Inflammatory macrophage (primary cell): ENCODE measurements at regions not wholly inside any gene's neighbourhood (a gene's known extent, or its start where the extent isn't known, plus 50 kb on each side); places are given as distances from the start of the nearest gene placed in this dataset.

Experiments used
- DNase-seq, 2 donors: peaks; one replicate each; pipeline ENCODE4 v3.0.0-alpha.2; 2020 to 2022

- no peak for DNase-seq
These were observed 57.9 kb upstream of the UBE2E1 start for GRCh38 chr3:23747841-23748240.

DNA sequence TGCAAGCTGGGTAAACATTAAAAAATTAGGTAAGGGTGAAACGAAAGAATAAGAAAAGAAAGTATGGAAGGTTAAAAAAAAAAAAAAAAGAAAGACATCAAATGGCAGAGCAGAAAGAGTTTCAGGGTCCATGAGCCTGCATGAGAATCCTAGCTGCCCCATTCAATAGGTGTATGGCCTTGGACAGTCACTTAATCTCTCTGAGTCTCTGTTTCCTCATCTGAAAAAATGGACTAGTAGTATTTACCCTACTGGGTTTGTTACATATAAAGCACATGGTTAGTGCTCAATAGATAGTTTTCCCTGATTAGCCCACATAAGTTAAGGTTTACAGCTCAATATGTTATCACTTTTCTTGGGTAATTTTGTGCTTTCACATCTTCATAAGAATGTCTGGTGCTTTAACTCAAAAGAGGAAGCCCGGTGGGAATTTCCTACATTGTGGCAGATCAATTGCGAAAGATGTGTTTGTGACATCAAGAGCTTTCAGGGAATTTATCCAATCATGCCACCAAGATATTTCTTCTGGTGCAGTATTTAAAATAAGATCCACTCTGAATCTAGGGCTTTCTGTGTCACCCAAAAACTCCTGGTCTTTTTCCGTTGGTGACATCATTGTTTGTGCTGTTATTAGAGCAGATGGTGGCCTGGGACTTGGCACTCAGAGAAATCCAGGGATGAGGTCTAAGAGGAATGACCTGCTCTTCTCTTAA lies 57.2 kb upstream of the UBE2E1 start:
- DNase-seq: peak; percentile 96 to 99

- peak; percentile 25 to 66 for DNase-seq
These were observed 56.1 kb upstream of the UBE2E1 start for GRCh38 chr3:23749609-23750008.

GRCh38 chr3:23750573-23751210 lies 55.1 kb upstream of the UBE2E1 start:
- peak in 1 of 2 donors; percentile 58 for DNase-seq

GRCh38 chr3:23751212-23751723 lies 54.5 kb upstream of the UBE2E1 start:
- DNase-seq: no peak

DNA sequence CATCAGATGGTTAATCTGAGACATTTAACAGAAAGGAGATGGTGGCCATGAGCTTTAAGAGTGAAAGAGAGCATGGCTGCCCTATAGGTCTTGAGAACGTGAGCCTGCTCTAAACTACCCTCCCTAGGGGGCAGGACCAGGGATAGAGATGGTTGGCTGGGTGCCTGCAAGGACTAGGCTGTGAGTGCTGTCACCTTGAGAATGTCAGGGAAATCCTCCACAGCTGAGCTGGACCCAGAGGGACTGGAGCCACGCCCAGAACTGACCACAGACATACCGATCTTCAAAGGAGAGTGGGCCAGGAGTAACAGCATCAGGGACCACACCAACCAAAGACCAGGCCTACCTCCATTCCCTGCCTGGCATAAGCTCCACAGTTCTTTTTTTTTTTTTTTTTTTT lies 53.6 kb upstream of the UBE2E1 start:
- no peak for DNase-seq

GRCh38 chr3:23754215-23754614 lies 51.5 kb upstream of the UBE2E1 start:
- DNase-seq: no peak
